ENCODE measurements at regions not wholly inside any gene's neighbourhood (a gene's known extent, or its start where the extent isn't known, plus 50 kb on each side); places are given as distances from the start of the nearest gene placed in this dataset.

DNA sequence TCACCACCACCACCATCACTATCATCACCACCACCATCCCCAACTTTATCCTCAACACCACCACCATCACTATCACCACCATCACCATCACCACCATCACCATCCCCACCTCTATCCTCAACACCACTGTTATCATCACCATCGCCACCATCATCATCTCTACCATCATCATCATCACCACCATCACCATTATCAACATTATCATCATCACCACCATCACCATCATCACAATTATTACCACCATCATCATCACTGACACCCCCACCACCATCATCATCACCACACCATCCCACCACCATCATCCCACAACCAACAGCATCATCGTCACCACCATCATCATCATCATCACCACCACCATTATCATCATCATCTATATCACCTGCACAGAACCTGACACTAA, 188.4 kb upstream of the PWP1 start:
- H3K36me3 Mint-ChIP-seq = peaks cover 12% of the 10 kb centered on the region
- Histone ChIP-seq H3K9me3 (no peaks in the 10 kb centered on the region), H3K4me3 (ENCODE audit: control insufficient read depth in 1 of 2, extremely low read depth in 1 of 2, low read length in 1 of 2) (no peak overlapping the region), H3K4me1 (ENCODE audit: control insufficient read depth in 1 of 2, extremely low read depth in 1 of 2, insufficient read depth in 2 of 2, low read length in 2 of 2) (peaks cover 6 to 11% of the 10 kb centered on the region in 2 experiments), H3K27ac (ENCODE audit: low read length) (no peak overlapping the region), H3K27me3 (replicated peaks in 1 of 2; ENCODE audit: control insufficient read depth in 2 of 2, extremely low read depth in 1 of 2, insufficient read depth in 2 of 2, low read length in 1 of 2) (peaks cover 0 to 7% of the 10 kb centered on the region in 2 experiments), H3K36me3 (ENCODE audit: control insufficient read depth in 2 of 2, extremely low read depth in 1 of 2, insufficient read depth in 1 of 2, low read length in 1 of 2) (peaks cover 0 to 2% of the 10 kb centered on the region in 2 donors)
- WGBS (ENCODE audit: insufficient coverage) = 87% methylated on average over 1 of the region's 2 CpGs
- no peaks in the 10 kb centered on the region for H3K27me3 Mint-ChIP-seq
- CTCF ChIA-PET = no interaction called here
- H3K9me3 Mint-ChIP-seq = peaks cover 0 to 6% (median 0%) of the 10 kb centered on the region in 3 donors
- POLR2A ChIA-PET = no interaction called here
- no peak overlapping the region for H3K4me3 Mint-ChIP-seq
- no peak overlapping the region for H3K27ac Mint-ChIP-seq
- DNase-seq (no peak), ATAC-seq (replicated peaks in 1 of 4) (no peak)
- H3K4me1 Mint-ChIP-seq = peaks cover 17 to 29% (median 20%) of the 10 kb centered on the region in 3 donors

DNA sequence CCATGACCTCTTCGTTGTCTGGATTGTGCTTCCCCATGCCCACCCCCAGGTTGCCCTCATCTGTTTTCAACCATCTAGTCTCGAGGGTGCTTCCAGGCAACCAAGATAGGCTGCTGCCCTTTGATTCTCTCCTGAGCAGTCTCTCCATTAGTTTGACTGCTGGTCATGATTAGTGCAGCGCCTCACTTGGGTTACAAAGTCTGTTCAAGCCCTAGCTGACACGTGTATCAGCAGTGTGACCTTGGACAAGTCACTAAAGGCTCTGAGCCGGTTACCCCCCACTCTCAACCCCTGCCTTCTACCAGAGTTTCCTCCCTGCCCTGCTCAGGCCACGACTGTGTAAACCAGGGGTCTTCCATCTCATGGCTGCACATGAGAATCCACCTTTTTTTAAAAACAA, 185.3 kb upstream of the PWP1 start:
- Mint-ChIP-seq H3K4me3 (no peak overlapping the region), H3K4me1 (peaks cover 4 to 11% (median 10%) of the 10 kb centered on the region in 3 donors), H3K9me3 (peaks cover 0 to 6% (median 0%) of the 10 kb centered on the region in 3 donors), H3K27ac (no peak overlapping the region), H3K36me3 (peaks cover 17% of the 10 kb centered on the region), H3K27me3 (no peaks in the 10 kb centered on the region)
- H3K27ac ChIP-seq (ENCODE audit: low read length) = no peak overlapping the region
- H3K4me1 ChIP-seq (ENCODE audit: control insufficient read depth in 1 of 2, extremely low read depth in 1 of 2, insufficient read depth in 2 of 2, low read length in 2 of 2) = no peaks in the 10 kb centered on the region
- WGBS (ENCODE audit: insufficient coverage) = 80% methylated on average over 6 of the region's 6 CpGs
- ATAC-seq (replicated peaks in 1 of 4) = no peak
- H3K9me3 ChIP-seq = no peaks in the 10 kb centered on the region
- ChIA-PET CTCF (no interaction called here), POLR2A (no interaction called here)
- no peak overlapping the region for H3K4me3 ChIP-seq (ENCODE audit: control insufficient read depth in 1 of 2, extremely low read depth in 1 of 2, low read length in 1 of 2)
- DNase-seq = no peak
- peaks cover 0 to 2% of the 10 kb centered on the region in 2 donors for H3K36me3 ChIP-seq (ENCODE audit: control insufficient read depth in 2 of 2, extremely low read depth in 1 of 2, insufficient read depth in 1 of 2, low read length in 1 of 2)
- peaks cover 0 to 1% of the 10 kb centered on the region in 2 experiments for H3K27me3 ChIP-seq (replicated peaks in 1 of 2; ENCODE audit: control insufficient read depth in 2 of 2, extremely low read depth in 1 of 2, insufficient read depth in 2 of 2, low read length in 1 of 2)

DNA sequence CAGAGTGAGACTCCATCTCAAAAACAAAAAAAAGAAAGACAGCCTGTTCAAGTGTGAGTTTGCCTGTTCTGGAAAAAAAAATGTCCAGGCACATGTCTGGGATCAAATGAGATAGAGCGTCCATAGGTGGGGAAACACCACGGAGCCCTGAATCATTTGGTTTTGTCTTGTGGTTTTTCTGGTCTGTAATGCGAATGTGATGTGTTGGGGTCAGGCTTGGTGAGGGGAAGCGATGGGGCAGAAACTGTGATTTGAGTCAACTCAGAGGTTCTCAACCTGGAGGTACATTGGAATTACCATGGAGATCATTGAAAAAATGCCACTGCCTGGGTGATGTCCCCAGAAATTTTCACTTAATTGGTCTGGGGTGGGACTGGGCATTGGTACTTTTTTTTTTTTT, 183.9 kb upstream of the PWP1 start:
- no peak for ATAC-seq (replicated peaks in 1 of 4)
- no peak overlapping the region for H3K27ac ChIP-seq (ENCODE audit: low read length)
- WGBS (ENCODE audit: insufficient coverage) = 46% methylated on average over 4 of the region's 4 CpGs

DNA sequence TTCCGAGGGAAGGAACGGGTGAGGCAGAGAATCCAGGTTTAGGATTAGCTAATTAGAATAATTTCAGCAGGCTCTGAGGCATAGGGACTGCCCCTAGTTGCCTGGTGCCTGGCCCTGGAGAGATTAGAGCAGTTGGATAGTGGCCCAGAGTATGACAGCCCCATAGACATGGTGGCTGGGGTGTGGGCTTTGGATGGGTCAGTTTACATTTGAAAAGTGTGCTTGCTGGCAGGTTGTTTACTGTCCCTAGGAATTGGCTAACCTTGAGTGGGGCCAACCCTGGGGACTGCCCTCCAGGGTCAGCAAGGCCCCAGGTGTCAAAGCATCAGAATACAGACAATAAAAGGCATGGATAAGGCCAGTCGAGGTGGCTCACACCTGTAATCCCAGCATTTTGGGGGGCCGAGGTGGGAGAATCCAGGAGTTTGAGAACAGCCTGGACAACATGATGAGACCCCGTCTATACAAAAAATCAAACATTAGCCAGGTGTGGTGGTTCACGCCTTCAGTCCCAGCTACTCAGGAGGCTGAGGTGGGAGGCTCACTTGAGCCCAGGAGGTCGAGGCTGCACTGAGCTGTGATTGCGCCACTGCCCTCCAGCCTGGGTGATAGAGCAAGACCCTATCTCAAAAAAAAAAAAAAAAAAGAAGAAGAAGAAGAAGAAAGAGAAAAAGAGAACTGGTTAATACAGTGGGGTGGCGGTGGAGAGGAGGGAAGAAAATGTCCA, 182.3 kb upstream of the PWP1 start:
- Mint-ChIP-seq H3K9me3 (no peaks in the 10 kb centered on the region), H3K27ac (no peak overlapping the region), H3K4me1 (peaks cover 4 to 11% (median 10%) of the 10 kb centered on the region in 3 donors), H3K4me3 (no peak overlapping the region), H3K36me3 (peaks cover 6% of the 10 kb centered on the region), H3K27me3 (no peaks in the 10 kb centered on the region)
- Histone ChIP-seq H3K27me3 (replicated peaks in 1 of 2; ENCODE audit: control insufficient read depth in 2 of 2, extremely low read depth in 1 of 2, insufficient read depth in 2 of 2, low read length in 1 of 2) (no peaks in the 10 kb centered on the region), H3K9me3 (no peaks in the 10 kb centered on the region), H3K4me1 (ENCODE audit: control insufficient read depth in 1 of 2, extremely low read depth in 1 of 2, insufficient read depth in 2 of 2, low read length in 2 of 2) (no peaks in the 10 kb centered on the region), H3K27ac (ENCODE audit: low read length) (no peak overlapping the region), H3K4me3 (ENCODE audit: control insufficient read depth in 1 of 2, extremely low read depth in 1 of 2, low read length in 1 of 2) (no peak overlapping the region), H3K36me3 (ENCODE audit: control insufficient read depth in 2 of 2, extremely low read depth in 1 of 2, insufficient read depth in 1 of 2, low read length in 1 of 2) (no peaks in the 10 kb centered on the region)
- POLR2A ChIA-PET = no interaction called here
- CTCF ChIA-PET = interaction anchor here in 1 of 2 donors (0.6 kb wide), 1 partner anchor 1280 kb away, joined by 8 read pairs; no protein-coding TSS in a partner anchor
- ATAC-seq (replicated peaks in 1 of 4) (no peak), DNase-seq (no peak)
- WGBS (ENCODE audit: insufficient coverage) = 83% methylated on average over 4 of the region's 9 CpGs

More for the DNA sequence above, 183.9 kb upstream of the PWP1 start:
- H3K36me3 Mint-ChIP-seq = peaks cover 17% of the 10 kb centered on the region
- H3K4me1 ChIP-seq (ENCODE audit: control insufficient read depth in 1 of 2, extremely low read depth in 1 of 2, insufficient read depth in 2 of 2, low read length in 2 of 2) = no peaks in the 10 kb centered on the region
- no peaks in the 10 kb centered on the region for H3K9me3 ChIP-seq
- H3K36me3 ChIP-seq (ENCODE audit: control insufficient read depth in 2 of 2, extremely low read depth in 1 of 2, insufficient read depth in 1 of 2, low read length in 1 of 2) = no peaks in the 10 kb centered on the region
- DNase-seq = no peak
- no peak overlapping the region for H3K27ac Mint-ChIP-seq
- peaks cover 0 to 6% (median 0%) of the 10 kb centered on the region in 3 donors for H3K9me3 Mint-ChIP-seq
- H3K4me3 ChIP-seq (ENCODE audit: control insufficient read depth in 1 of 2, extremely low read depth in 1 of 2, low read length in 1 of 2) = no peak overlapping the region
- no peaks in the 10 kb centered on the region for H3K27me3 ChIP-seq (replicated peaks in 1 of 2; ENCODE audit: control insufficient read depth in 2 of 2, extremely low read depth in 1 of 2, insufficient read depth in 2 of 2, low read length in 1 of 2)
- ChIA-PET CTCF (no interaction called here), POLR2A (no interaction called here)
- no peak overlapping the region for H3K4me3 Mint-ChIP-seq
- H3K4me1 Mint-ChIP-seq = peaks cover 4 to 11% (median 4%) of the 10 kb centered on the region in 3 donors
- H3K27me3 Mint-ChIP-seq = no peaks in the 10 kb centered on the region

DNA sequence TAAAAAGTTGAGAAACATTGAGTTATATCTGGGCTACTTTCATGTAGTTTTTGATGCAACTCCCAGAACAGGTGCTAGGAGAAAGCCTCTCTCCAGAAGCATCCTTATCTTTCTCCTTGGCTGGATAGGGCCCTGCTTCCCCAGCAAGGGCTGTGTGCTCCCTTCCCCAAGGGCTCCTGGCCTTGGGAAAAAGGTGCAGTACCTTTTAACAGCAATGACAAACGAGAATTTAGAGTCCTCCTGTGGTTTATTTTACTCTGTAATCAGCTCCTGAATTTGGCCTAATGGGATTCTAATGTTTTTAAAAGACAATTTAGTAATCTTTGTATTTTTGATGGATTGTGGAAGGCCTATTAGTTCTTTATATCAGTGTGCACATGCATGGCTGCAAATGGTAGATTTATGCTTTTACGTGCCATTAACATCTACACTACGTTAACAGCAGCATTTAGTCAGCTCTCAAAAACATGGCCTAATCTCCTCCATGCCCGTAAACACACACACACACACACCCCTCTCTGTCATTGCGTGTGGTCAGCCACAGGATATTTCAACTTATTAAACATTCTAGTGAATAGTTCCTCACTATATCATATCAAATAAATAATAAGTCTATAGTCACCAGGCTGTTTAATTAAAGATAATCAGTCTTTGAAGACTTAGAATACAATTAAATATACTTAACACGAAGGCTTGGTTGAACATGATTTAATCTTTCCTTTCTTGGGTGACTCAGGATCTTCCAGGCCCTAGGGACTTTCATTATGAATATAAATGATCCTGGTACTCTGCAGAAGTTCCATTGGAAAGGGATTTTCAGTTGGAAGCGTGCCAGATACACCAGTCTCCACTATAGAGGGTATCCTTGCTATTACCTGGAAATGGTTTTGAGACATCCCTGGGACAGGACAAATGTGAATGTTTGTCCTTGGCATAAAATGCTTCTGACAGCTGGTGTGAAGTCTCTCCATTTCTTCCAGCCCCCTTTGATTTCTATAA, 181.4 kb upstream of the PWP1 start:
- Mint-ChIP-seq H3K9me3 (no peaks in the 10 kb centered on the region), H3K4me3 (no peak overlapping the region), H3K27ac (no peak overlapping the region), H3K27me3 (no peaks in the 10 kb centered on the region), H3K36me3 (peaks cover 6% of the 10 kb centered on the region), H3K4me1 (peaks cover 4 to 11% (median 10%) of the 10 kb centered on the region in 3 donors)
- Histone ChIP-seq H3K36me3 (ENCODE audit: control insufficient read depth in 2 of 2, extremely low read depth in 1 of 2, insufficient read depth in 1 of 2, low read length in 1 of 2) (no peaks in the 10 kb centered on the region), H3K27me3 (replicated peaks in 1 of 2; ENCODE audit: control insufficient read depth in 2 of 2, extremely low read depth in 1 of 2, insufficient read depth in 2 of 2, low read length in 1 of 2) (no peaks in the 10 kb centered on the region), H3K4me3 (ENCODE audit: control insufficient read depth in 1 of 2, extremely low read depth in 1 of 2, low read length in 1 of 2) (no peak overlapping the region), H3K4me1 (ENCODE audit: control insufficient read depth in 1 of 2, extremely low read depth in 1 of 2, insufficient read depth in 2 of 2, low read length in 2 of 2) (no peaks in the 10 kb centered on the region), H3K9me3 (no peaks in the 10 kb centered on the region), H3K27ac (ENCODE audit: low read length) (no peak overlapping the region)
- no peak for ATAC-seq (replicated peaks in 1 of 4)
- DNase-seq = no peak
- no CpG with 5 or more reads among the region's 7 CpGs for WGBS (ENCODE audit: insufficient coverage)
- POLR2A ChIA-PET = no interaction called here
- CTCF ChIA-PET = no interaction called here

DNA sequence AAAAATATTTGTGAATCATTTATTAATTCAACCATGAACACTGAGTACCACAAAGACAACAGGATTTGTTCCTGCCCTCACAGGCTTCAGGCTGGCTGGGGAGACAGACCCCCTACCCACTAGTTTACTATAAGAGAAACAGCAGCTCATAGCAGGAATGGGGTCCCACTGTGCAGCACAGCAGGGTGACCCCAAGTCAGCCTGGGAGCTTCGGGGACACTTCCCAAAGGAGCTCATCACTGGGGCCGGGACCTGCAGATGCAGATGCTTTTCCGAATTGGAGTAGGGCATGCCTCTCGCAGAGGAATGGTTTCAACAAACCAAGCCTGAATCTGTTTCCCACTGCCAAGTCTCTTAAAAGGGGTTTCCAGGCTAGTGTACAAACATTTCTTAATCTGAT, 176.2 kb upstream of the PWP1 start:
- peaks cover 0 to 4% of the 10 kb centered on the region in 2 experiments for H3K27me3 ChIP-seq (replicated peaks in 1 of 2; ENCODE audit: control insufficient read depth in 2 of 2, extremely low read depth in 1 of 2, insufficient read depth in 2 of 2, low read length in 1 of 2)
- ChIA-PET CTCF (no interaction called here), POLR2A (no interaction called here)
- H3K9me3 ChIP-seq = no peaks in the 10 kb centered on the region
- Mint-ChIP-seq H3K27me3 (no peaks in the 10 kb centered on the region), H3K9me3 (no peaks in the 10 kb centered on the region), H3K4me1 (peaks cover 9 to 30% (median 13%) of the 10 kb centered on the region in 3 donors), H3K27ac (no peak overlapping the region), H3K4me3 (no peak overlapping the region), H3K36me3 (peaks cover 6% of the 10 kb centered on the region)
- H3K36me3 ChIP-seq (ENCODE audit: control insufficient read depth in 2 of 2, extremely low read depth in 1 of 2, insufficient read depth in 1 of 2, low read length in 1 of 2) = no peaks in the 10 kb centered on the region
- no peak overlapping the region for H3K4me3 ChIP-seq (ENCODE audit: control insufficient read depth in 1 of 2, extremely low read depth in 1 of 2, low read length in 1 of 2)
- 82% methylated on average over 2 of the region's 4 CpGs for WGBS (ENCODE audit: insufficient coverage)
- DNase-seq (no peak), ATAC-seq (replicated peaks in 1 of 4) (no peak)
- no peaks in the 10 kb centered on the region for H3K4me1 ChIP-seq (ENCODE audit: control insufficient read depth in 1 of 2, extremely low read depth in 1 of 2, insufficient read depth in 2 of 2, low read length in 2 of 2)
- H3K27ac ChIP-seq (ENCODE audit: low read length) = no peak overlapping the region

All from T-cell (primary cell).